Neutrophil (primary cell): ENCODE measurements at regions not wholly inside any gene's neighbourhood (a gene's known extent, or its start where the extent isn't known, plus 50 kb on each side); places are given as distances from the start of the nearest gene placed in this dataset.
"Not testable (repeated sequence)": the region's sequence is repeated elsewhere in the genome, so short reads cannot be mapped to it uniquely, and the experiment has no call there.

Source experiments
- H3K27ac ChIP-seq: fragments of 200-600 bp; sonication (generic); 2 replicates; pipeline ENCODE4 v1.5.1; 2016; ENCODE audit warnings: mild to moderate bottlenecking, moderate library complexity
- H3K27me3 ChIP-seq: fragments of 200-600 bp; sonication (generic); 2 replicates; pipeline ENCODE4 v1.6.0; 2016; ENCODE audit warnings: mild to moderate bottlenecking
- H3K36me3 ChIP-seq: fragments of 200-600 bp; sonication (generic); 2 replicates; pipeline ENCODE4 v1.5.1; 2017
- H3K4me1 ChIP-seq, 2 experiments: fragments of 200-600 bp in 1 of 2; sonication (generic) in 1 of 2; 1 replicate in 1 of 2; 2 replicates in 1 of 2; pipeline versions ENCODE4 v1.5.1 to v1.6.1; 2013 to 2016; ENCODE audit warnings: low read depth in 1 of 2, low read length in 1 of 2, mild to moderate bottlenecking in 1 of 2, moderate library complexity in 1 of 2; ENCODE audit not compliant: control insufficient read depth in 1 of 2, insufficient read depth in 1 of 2
- H3K4me3 ChIP-seq, 2 experiments: fragments of 200-600 bp in 1 of 2; sonication (generic) in 1 of 2; 1 replicate in 1 of 2; 2 replicates in 1 of 2; pipeline ENCODE4 v1.5.1; 2013 to 2016; ENCODE audit warnings: low read depth in 1 of 2, low read length in 1 of 2, mild to moderate bottlenecking in 1 of 2, moderate library complexity in 1 of 2
- H3K9me3 ChIP-seq: fragments of 200-600 bp; sonication (generic); 2 replicates; pipeline ENCODE4 v1.5.1; 2016
- CTCF ChIP-seq: fragments of 200-600 bp; sonication (generic); IDR thresholded peaks from 2 replicates; pipeline ENCODE4 v1.5.1; 2016; ENCODE audit warnings: antibody characterized with exemption

GRCh38 chr7:131819891-131820290 is 263.5 kb upstream of the PODXL start:
- Histone ChIP-seq H3K27me3 (no peaks in the 10 kb centered on the region), H3K36me3 (no peaks in the 10 kb centered on the region), H3K9me3 (no peaks in the 10 kb centered on the region), H3K27ac (no peak overlapping the region), H3K4me1 (no peaks in the 10 kb centered on the region), H3K4me3 (no peak overlapping the region)
- TF ChIP-seq CTCF: no peak

GRCh38 chr7:131816391-131817007 is 260.1 kb upstream of the PODXL start:
- Histone ChIP-seq H3K4me3 (no peak overlapping the region), H3K36me3 (no peaks in the 10 kb centered on the region), H3K27me3 (no peaks in the 10 kb centered on the region), H3K27ac (no peak overlapping the region), H3K9me3 (no peaks in the 10 kb centered on the region), H3K4me1 (no peaks in the 10 kb centered on the region)
- no peak for TF ChIP-seq CTCF

- H3K4me3 ChIP-seq: no peak overlapping the region
- no peaks in the 10 kb centered on the region for H3K36me3 ChIP-seq
- H3K27me3 ChIP-seq: no peaks in the 10 kb centered on the region
- no peaks in the 10 kb centered on the region for H3K9me3 ChIP-seq
- H3K27ac ChIP-seq: no peak overlapping the region
- TF ChIP-seq CTCF: no peak
- no peaks in the 10 kb centered on the region for H3K4me1 ChIP-seq
Observed at GRCh38 chr7:131808736-131809135, 252.3 kb upstream of the PODXL start.

- not testable (repeated sequence) for H3K27me3 ChIP-seq, H3K27ac ChIP-seq, H3K4me1 ChIP-seq, H3K36me3 ChIP-seq, H3K9me3 ChIP-seq, H3K4me3 ChIP-seq
Observed at GRCh38 chr7:131808156-131808555, 251.7 kb upstream of the PODXL start.

- Histone ChIP-seq H3K36me3 (no peaks in the 10 kb centered on the region), H3K27me3 (no peaks in the 10 kb centered on the region), H3K4me1 (no peaks in the 10 kb centered on the region), H3K27ac (no peak overlapping the region), H3K9me3 (no peaks in the 10 kb centered on the region), H3K4me3 (no peak overlapping the region)
- no peak for TF ChIP-seq CTCF
Observed at GRCh38 chr7:131803816-131804215, 247.4 kb upstream of the PODXL start.

- no peaks in the 10 kb centered on the region for H3K9me3 ChIP-seq
- no peaks in the 10 kb centered on the region for H3K4me1 ChIP-seq
- H3K27ac ChIP-seq: no peak overlapping the region
- no peaks in the 10 kb centered on the region for H3K36me3 ChIP-seq
- no peak for TF ChIP-seq CTCF
- no peak overlapping the region for H3K4me3 ChIP-seq
- no peaks in the 10 kb centered on the region for H3K27me3 ChIP-seq
Observed at GRCh38 chr7:131802195-131802864, 245.9 kb upstream of the PODXL start.
